ENCODE measurements at regions not wholly inside any gene's neighbourhood (a gene's known extent, or its start where the extent isn't known, plus 50 kb on each side); places are given as distances from the start of the nearest gene placed in this dataset.

- no peaks in the 10 kb centered on the region for H3K9me3 ChIP-seq (ENCODE audit: insufficient read depth, low read length)
- H3K27me3 ChIP-seq (ENCODE audit: low read depth, low read length) = no peaks in the 10 kb centered on the region
- H3K36me3 ChIP-seq (replicated peaks; ENCODE audit: low read depth, low read length) = no peaks in the 10 kb centered on the region
- no peaks in the 10 kb centered on the region for H3K4me1 ChIP-seq (ENCODE audit: low read length)
- no peak overlapping the region for H3K4me3 ChIP-seq (ENCODE audit: low read length)
- H4K20me1 ChIP-seq (ENCODE audit: insufficient read depth, low read length) = no peaks in the 10 kb centered on the region
- TF ChIP-seq CTCF (IDR thresholded peaks at IDR 0.05; ENCODE audit: low read depth, low read length) (no peak), EZH2phosphoT487 (IDR thresholded peaks at IDR 0.05; ENCODE audit: low read depth) (no peak)
- no peak overlapping the region for H3K9ac ChIP-seq (ENCODE audit: low read length)
- no peak overlapping the region for H2AFZ ChIP-seq (ENCODE audit: low read depth, low read length)
- H3K27ac ChIP-seq (ENCODE audit: low read length) = no peak overlapping the region
- no peaks in the 10 kb centered on the region for H3K79me2 ChIP-seq (ENCODE audit: low read length)
- no peak overlapping the region for H3K4me2 ChIP-seq (ENCODE audit: low read length)
Observed at GRCh38 chr5:38046103-38046502, 206.3 kb upstream of the GDNF start.

- TF ChIP-seq CTCF (IDR thresholded peaks at IDR 0.05; ENCODE audit: low read depth, low read length) (no peak), EZH2phosphoT487 (IDR thresholded peaks at IDR 0.05; ENCODE audit: low read depth) (no peak)
- H3K9me3 ChIP-seq (ENCODE audit: insufficient read depth, low read length) = no peaks in the 10 kb centered on the region
- H3K36me3 ChIP-seq (replicated peaks; ENCODE audit: low read depth, low read length) = no peaks in the 10 kb centered on the region
- no peak overlapping the region for H3K9ac ChIP-seq (ENCODE audit: low read length)
- H3K79me2 ChIP-seq (ENCODE audit: low read length) = no peaks in the 10 kb centered on the region
- H3K4me1 ChIP-seq (ENCODE audit: low read length) = no peaks in the 10 kb centered on the region
- no peak overlapping the region for H3K4me3 ChIP-seq (ENCODE audit: low read length)
- no peak overlapping the region for H3K27ac ChIP-seq (ENCODE audit: low read length)
- H3K27me3 ChIP-seq (ENCODE audit: low read depth, low read length) = no peaks in the 10 kb centered on the region
- H4K20me1 ChIP-seq (ENCODE audit: insufficient read depth, low read length) = no peaks in the 10 kb centered on the region
- no peak overlapping the region for H3K4me2 ChIP-seq (ENCODE audit: low read length)
- H2AFZ ChIP-seq (ENCODE audit: low read depth, low read length) = no peak overlapping the region
Observed at GRCh38 chr5:38045446-38045845, 205.6 kb upstream of the GDNF start.

GRCh38 chr5:38039826-38040225, 200.0 kb upstream of the GDNF start:
- no peaks in the 10 kb centered on the region for H4K20me1 ChIP-seq (ENCODE audit: insufficient read depth, low read length)

GRCh38 chr5:38039091-38039490, 199.2 kb upstream of the GDNF start:
- Histone ChIP-seq H3K27ac (ENCODE audit: low read length) (no peak overlapping the region), H3K9me3 (ENCODE audit: insufficient read depth, low read length) (no peaks in the 10 kb centered on the region), H3K9ac (ENCODE audit: low read length) (no peak overlapping the region), H3K4me2 (ENCODE audit: low read length) (no peak overlapping the region), H3K36me3 (replicated peaks; ENCODE audit: low read depth, low read length) (no peaks in the 10 kb centered on the region), H3K4me1 (ENCODE audit: low read length) (no peaks in the 10 kb centered on the region), H4K20me1 (ENCODE audit: insufficient read depth, low read length) (no peaks in the 10 kb centered on the region), H3K79me2 (ENCODE audit: low read length) (no peaks in the 10 kb centered on the region), H2AFZ (ENCODE audit: low read depth, low read length) (no peak overlapping the region), H3K27me3 (ENCODE audit: low read depth, low read length) (no peaks in the 10 kb centered on the region), H3K4me3 (ENCODE audit: low read length) (no peak overlapping the region)
- no peak for TF ChIP-seq CTCF (IDR thresholded peaks at IDR 0.05; ENCODE audit: low read depth, low read length)
- TF ChIP-seq EZH2phosphoT487 (IDR thresholded peaks at IDR 0.05; ENCODE audit: low read depth) = no peak

More at GRCh38 chr5:38039826-38040225, 200.0 kb upstream of the GDNF start:
- H3K4me2 ChIP-seq (ENCODE audit: low read length) = no peak overlapping the region
- no peaks in the 10 kb centered on the region for H3K27me3 ChIP-seq (ENCODE audit: low read depth, low read length)
- H3K27ac ChIP-seq (ENCODE audit: low read length) = no peak overlapping the region
- no peak overlapping the region for H3K4me3 ChIP-seq (ENCODE audit: low read length)
- H3K36me3 ChIP-seq (replicated peaks; ENCODE audit: low read depth, low read length) = no peaks in the 10 kb centered on the region
- H3K79me2 ChIP-seq (ENCODE audit: low read length) = no peaks in the 10 kb centered on the region
- H3K9me3 ChIP-seq (ENCODE audit: insufficient read depth, low read length) = no peaks in the 10 kb centered on the region
- no peak overlapping the region for H2AFZ ChIP-seq (ENCODE audit: low read depth, low read length)
- TF ChIP-seq EZH2phosphoT487 (IDR thresholded peaks at IDR 0.05; ENCODE audit: low read depth) (no peak), CTCF (IDR thresholded peaks at IDR 0.05; ENCODE audit: low read depth, low read length) (no peak)
- no peaks in the 10 kb centered on the region for H3K4me1 ChIP-seq (ENCODE audit: low read length)
- no peak overlapping the region for H3K9ac ChIP-seq (ENCODE audit: low read length)

All from OCI-LY3 (cell line).